HG03521 (cell line): ENCODE measurements at regions not wholly inside any gene's neighbourhood (a gene's known extent, or its start where the extent isn't known, plus 50 kb on each side); places are given as distances from the start of the nearest gene placed in this dataset.

Source experiments
- ATAC-seq: cut with Tn5 transposase; IDR thresholded peaks from one replicate; pipeline ENCODE4 v1.9.1; 2021; ENCODE audit warnings: mild to moderate bottlenecking, moderate library complexity; ENCODE audit not compliant: unreplicated experiment

DNA sequence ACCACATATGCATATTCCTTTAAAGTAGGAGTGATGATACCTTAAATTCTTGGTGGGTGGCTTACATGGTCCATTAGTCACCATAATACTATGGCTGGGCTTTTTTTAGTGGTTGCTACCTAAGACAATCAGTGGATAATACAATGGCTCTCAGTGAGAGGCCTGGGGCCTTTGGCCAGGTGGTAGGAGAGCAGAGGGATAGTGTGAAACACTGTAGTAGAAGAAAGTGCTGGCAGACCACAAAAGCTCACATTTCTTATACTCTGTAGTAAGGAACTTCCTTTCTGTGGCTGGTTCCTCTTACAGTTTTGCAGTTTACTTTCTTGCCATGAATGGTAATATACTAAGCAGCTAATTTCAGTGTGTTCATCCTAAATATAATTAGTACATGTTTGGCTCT is 583.5 kb downstream of the XIRP2 start:
- ATAC-seq, result no peak

DNA sequence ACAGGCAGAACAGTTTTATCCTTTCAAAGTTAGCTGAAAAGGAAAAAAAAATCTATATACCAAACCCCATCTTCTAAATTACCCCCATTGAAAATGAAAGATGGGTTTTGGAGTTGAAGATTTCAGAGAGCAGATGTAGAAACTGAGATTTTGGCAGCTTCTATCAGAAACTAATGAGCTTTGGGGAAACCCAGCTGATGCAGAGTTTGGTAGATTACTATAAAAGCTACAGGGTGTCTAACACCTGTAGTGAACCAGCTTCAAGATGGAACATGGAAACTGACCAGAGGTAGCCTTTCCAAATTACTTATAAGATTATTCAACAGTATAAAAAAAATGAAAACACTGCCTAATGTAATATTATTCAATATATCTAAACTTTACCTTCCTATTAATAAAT is 583.1 kb downstream of the XIRP2 start:
- ATAC-seq, result no peak

DNA sequence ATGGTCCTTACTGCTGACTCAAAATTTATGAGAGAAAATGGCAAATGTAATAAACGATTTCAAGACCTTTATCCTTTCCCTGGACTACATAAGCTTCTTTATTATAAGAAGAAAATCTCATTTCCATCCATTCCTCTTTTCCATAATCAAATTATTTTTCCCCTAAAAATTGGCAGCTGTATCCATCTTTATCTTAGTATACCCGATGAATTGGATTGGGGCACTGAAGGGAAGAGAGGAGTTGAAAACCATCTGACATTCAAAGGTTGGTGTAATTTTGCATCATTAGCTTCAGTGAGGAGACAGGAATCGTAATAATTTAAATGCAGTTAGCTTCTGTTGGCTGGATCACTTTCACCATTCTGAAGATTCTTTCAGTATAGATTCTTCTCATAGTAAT is 574.1 kb downstream of the XIRP2 start:
- no peak for ATAC-seq

DNA sequence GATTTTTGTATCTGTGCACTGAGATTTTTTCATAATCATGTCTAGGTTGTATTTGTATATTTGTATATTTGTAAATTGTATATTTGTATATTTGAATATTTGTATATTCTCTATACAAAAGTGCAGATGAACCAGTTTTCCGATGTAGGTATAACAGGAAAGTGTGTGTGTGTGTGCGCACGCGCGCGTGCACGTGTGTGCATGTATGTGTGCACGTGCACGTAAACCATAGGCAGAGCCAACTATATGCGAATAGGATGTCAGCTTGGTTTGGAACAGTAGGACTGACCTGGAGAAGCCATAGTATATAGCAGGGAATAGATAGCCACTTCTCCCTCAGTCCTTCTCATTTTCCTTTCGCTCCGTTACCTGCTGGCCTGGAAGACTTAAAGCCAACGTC is 565.8 kb downstream of the XIRP2 start:
- ATAC-seq, result no peak

DNA sequence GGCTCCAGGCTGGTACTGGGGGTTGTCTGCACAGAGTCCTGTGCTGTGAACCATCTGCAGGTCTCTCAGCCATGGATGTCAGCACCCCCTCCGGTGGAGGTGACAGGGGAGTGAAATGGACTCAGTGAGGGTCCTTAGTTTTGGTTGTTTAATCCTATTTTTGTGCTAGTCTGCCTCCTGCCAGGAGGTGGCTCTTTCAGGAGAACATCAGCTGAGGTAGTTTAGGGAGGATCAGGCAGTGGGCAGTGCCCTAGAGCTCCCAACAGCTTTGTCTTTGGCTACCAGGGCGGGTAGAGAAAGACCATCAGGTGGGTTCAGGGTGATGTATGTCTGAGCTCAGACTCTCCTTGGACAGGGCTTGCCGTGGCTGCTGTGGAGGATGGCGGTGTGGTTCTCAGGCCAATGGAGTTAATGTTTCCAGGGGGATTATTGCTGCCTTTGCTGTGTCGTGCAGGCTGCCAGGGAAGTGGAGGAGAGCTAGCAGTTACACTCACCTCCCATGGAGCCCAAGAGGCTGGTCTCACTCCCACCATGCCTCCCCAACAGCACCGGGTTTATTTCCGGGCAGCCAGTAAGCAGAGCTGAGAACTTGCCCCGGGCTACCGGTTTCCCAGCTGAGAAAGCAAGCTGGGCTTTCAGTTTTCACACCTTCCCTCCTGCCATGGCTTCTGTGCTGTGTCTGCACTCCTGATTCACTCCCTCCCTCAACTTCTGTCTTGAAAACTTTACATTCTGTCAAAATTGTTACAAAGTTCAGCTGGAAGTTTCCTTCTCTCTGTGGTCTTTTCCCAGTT is 563.4 kb downstream of the XIRP2 start:
- no peak for ATAC-seq

DNA sequence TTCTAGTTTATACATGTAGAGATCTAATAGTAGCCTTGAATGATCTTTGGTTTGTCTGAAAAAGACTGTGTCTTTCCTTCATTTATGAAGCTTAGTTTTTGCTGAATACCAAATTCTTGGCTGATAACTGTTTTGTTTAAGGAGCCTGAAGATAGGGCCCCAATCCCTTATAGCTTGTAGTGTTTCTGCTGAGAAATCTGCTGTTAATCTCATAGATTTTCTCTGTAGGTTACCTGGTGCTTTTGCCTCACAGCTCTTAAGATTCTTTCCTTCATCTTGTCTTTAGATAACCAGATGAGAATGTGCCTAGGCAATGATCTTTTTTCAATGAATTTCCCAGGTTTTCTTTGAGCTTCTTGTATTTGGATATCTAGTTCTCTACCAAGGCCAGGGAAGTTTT is 562.1 kb downstream of the XIRP2 start:
- ATAC-seq, result no peak

DNA sequence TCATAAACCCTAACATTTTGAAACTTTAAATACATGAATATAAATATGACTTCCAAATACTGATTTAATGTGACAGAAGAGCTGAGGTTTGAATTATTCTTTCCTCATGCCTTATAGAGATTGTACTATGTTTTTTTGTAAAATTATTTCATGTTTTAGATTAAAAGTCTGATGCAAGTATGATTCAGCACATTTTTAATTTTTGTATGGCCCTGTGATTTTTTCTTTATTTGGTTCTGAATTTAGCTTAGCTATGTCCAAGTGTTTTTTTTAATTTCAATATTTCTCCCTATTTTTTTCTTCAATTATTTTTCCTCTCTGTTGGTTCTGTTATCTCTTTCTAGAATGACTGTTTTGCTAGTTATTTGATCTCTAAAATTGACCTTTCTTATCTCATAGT is 552.1 kb downstream of the XIRP2 start:
- no peak for ATAC-seq

DNA sequence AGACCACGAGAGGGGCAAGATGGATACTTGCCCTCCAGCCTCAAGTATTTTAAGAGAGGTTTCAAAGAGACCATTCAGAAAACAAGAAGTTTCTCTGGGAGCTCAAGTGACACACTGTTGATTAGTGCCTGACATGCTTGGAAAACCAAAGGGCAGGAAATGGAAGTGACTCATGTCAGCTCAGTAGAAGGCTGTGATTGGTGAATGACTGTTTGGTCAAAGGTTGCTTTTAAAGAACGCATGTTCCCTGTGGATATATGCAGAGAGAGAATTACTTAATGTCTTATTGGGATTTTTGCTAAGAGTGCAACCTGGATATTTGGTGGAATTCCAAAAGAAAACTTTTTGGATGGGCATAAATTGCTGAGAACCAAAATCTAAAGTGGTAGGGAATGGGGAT is 549.9 kb downstream of the XIRP2 start:
- ATAC-seq, result no peak

DNA sequence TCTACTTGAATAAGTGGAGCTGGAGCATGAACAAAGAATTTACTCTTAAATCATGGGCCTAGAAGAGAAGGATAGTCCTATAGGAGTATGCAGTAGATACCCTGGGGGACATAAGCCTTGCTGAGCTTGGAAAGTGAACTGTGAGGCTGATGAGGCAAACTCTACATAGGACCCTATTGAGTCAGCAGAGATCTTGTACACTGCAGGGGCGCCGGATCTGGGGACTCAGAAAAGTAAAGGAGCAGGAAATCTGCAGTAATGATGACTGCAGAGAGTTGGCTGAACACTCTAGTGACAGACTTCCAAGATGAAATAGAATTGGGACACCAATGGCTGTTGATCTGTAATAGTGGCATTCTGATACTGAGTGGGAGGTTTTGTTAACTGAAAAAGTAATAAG is 543.7 kb downstream of the XIRP2 start:
- ATAC-seq, result no peak

DNA sequence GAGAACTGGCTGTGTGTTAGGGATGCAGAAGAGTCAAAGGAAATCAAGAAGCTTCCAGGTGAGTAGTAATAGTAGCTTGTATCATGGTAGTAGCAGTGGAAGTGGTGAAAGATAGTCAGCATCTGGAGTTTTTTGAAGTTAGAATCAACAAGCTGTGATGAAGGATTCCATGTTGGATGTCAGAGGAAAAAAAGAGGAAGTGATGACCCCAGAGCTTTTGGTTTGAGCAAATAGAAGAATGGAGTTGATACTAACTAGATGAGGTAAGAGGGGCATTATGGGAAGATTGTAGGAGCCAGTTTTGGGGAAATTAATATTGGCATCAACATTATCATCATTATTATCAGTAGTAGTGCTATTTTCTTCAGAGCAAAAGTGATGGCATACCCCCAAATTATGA is 542.2 kb downstream of the XIRP2 start:
- no peak for ATAC-seq

DNA sequence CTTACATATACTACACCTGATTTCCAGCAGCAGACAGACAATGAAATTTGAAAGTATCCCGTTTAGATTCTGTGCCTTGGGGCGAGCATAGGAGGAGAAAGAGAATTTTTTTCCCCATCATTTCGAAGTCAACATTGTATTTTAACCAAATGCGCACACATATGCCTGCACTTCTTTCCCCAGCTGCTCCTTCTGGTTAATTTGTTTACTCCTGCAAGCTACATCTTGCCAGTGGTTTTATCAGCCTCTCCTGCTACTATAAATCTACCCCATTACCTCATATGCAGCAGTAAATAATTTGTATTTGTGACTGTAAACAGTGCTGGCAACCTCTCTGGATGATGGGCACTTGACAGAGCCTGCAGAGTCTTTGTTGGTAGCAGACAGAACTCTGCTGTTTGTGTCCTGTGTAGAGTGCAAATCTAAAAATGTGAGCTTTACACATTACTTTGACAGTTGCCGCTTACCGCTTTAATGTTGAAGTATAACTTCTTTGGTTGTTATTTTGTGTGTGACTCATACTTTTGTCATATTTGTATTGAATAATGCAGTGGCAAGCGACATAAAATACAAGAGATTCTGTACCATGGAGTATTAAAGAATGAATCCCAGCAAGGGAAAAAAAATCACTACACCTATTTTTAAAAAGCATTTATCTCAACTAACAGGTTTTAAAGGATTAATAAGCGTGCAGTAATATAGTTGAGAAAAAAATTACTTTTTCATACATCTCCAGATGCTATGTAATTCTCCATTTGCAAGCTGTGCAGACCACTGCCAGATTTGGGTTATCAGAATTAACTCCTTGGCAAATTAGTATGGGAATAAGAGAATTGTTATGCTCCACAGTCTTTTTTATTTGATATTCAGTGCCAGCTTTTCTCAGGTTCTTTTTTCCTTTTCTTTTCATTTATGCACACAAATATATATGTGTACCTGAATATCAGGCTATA is 536.8 kb downstream of the XIRP2 start:
- ATAC-seq, result no peak

DNA sequence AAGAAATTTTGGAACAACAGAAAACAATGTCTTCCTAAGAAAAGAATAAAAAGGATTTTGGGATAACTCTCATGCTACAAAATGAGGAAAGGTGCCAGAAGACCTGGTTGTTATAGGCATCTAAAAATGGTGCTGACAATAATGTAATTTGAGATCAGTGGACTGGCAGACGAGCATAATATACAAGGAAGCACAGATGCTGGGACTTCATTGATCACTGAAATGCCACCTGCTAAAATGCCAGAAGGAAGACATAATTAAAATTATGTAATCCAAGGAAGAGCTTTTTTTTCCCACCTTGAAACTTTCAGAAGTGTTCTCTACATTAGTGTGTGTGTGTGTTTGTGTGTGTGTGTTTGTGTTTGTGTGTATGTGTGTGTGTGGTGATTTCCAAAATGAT is 535.9 kb downstream of the XIRP2 start:
- ATAC-seq, result no peak

DNA sequence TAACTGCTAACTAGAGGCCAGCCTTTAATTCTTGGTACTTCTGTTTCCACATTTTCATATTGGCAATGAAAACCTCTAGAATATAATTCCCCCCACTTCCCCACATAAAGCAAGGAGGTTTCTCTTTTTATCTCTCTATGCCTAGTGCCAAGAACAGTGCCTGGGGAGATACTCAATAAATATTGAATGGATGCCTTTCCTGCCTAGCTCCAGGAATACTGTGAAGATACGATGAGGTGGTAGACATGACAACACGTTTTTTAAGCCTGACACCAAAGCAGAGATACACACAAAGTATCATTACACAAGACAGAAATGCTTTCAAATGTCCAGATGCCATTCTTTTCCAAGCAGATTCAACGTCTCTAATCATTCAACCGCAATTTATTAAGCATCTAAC is 535.5 kb downstream of the XIRP2 start:
- no peak for ATAC-seq

DNA sequence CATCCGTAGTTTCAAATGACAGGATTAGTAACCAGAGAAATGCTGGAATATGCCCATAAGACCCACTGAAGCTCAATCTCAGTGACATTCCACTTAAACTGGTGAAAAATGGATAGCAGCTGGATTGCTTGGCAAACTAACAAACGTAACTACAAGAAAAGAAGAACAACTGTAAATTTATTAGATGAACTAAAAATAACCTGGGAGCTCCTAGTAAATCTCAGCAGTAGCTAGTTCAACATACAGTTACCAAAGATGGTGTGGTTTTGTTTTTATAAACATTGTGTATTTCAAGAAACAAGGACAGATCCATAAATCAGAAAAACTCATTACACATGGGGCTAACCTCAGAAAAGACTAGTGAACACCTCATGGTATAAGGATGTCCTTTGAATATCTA is 531.9 kb downstream of the XIRP2 start:
- ATAC-seq, result no peak

DNA sequence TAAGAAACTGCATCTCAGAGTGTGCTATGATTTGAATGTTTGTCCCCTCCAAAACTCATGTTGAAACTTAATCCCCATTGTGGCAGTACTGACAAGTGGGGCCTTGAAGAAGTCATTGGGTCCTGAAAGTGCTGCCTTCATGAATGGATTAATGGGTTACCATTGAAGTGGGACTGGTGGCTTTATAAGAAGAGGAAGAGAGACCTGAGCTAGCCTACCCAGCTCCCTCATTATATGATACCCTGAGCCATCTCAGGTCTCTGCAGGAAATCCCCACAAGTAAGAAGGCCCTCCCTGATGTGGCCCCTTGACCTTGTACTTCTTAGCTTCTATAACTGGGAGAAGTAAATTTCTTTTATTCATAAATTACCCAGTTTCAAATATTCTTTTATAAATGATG is 526.8 kb downstream of the XIRP2 start:
- no peak for ATAC-seq

DNA sequence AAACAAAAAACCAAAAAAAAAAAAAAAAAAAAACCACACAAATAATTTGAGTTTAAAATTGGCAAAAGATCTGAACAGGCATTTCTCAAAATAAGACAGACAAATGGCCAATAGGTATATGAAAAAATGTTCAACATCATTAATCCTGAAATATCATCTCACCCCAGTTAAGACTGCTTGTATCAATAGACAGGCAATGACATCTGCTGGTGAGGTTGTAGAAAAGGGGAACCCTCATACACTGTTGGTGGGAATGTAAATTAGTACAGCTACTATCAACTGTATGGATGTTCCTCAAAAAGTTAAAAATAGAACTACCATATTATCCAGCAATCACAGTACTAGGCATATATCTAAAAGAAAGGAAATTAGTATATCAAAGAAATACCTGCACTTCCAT is 523.1 kb downstream of the XIRP2 start:
- ATAC-seq, result no peak

DNA sequence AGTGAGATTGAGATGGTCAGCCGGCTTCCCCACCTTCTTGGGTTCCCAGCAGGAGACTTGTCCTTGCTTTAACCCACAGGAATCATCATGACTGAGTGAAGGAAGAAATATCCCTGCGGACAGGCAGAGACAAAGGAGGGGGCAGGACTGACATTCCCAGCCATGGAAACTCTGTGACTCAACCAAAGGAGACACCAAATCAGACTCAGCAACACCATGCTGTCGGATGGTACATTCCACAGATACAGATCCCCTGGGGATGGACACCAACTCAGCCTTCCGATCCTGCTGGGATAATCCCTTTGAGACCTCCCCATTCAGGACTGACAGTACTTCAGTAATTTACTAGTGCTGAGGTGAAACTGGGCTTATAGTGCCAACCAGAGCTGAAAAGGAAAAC is 518.3 kb downstream of the XIRP2 start:
- no peak for ATAC-seq

DNA sequence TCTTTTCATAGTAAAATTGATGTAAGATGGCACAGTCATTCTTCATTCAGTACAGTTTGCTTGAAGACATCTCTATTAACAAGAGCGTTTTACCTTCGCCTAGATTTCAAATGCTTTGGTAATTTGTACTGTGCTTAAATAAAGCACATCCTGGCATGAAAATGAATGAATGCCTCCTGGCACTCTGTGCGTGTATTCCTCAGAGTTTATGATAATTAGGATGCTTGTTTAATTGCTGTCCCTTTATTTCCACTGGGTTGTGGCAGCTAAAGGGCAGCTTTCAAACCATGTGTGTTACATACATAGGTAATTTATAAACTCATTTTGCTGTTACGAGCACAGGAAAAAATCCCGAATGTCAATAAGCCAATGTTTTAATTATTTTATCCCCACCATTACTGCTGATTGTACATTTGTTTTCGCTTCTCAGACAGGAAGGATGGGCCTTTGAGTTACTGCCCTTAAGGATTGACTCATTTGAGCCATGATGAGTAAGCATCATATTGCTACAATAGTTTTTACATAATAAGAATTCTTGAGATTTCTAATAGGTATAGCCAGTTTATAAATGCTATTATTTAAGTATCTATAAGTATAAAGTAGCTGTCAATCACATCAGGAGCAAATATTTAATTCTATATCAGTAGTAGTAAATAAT is 516.5 kb downstream of the XIRP2 start:
- no peak for ATAC-seq

DNA sequence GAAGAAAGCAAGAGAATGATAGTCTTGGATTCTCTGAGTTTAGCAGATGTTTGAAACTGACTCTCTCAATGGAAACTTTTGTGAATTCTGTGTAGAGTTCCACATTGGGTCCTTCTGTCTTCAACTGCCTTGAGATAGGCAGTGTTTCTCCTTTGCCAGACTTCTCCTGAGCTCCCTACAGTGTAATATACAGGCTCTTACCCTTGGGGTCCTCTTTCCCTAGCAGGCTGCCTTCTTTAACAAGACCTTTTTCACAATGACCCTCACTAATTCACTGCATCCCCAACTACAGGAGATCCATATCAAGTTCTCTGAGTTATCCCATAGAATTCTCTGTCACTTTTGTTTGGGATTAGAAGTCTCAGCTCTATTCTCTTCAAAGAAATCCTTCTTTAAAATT is 513.0 kb downstream of the XIRP2 start:
- ATAC-seq, result no peak

DNA sequence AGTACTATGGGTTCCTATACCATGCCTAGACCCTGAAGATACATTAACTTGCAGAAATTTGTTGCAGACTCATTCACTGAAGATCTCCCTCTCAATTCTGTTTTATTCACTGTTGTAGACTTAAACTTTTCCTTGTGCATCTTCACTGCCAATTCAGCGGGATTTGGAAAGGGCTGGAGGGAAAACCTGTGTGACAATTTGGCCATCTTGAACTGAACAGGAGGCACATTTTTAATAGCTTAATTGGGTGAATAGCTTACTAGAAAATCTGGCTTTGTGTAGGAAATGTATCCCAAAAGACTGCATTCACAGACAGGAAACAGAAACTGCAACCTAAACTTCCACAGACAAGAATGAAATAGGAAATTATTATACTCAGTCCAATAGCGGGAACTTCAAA is 512.3 kb downstream of the XIRP2 start:
- no peak for ATAC-seq

DNA sequence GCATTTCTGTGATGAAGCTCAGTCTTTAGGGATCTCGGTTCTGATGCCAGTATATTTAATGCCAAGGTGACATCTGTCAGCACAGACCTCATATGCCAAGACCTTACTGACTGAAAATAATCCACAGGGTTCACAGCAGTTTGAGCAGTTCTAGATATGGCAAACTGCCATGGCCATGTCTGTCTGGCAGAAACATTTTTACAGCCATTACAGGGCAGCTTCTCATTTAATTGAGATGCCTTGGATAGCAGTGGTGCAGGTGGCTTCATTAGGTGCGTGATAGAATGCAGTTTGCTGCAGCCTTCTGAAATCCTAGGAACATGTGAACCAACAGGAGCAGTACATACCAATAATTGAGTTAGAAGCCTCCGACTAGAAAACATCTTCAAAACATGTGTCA is 510.6 kb downstream of the XIRP2 start:
- ATAC-seq, result no peak

DNA sequence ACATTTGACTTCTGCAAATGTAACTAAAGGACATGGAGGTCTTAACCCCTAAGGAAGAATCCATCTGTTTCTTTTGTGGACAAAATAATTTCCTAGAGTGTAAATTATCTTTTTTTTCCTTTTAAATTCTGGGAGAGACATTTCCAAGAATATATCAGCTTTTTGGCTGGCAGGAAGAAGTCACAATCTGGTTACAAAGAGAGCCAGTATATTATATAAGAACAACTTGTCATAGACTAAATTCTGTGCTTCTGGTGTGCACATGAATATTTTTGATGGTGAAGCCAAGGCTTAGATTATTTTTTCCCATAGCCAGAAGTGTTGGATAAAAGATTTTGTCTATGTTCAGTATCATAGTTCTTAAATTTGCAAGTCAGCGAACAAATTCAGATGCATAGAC is 500.6 kb downstream of the XIRP2 start:
- no peak for ATAC-seq
